NCI-H226 (cell line): ENCODE measurements at regions not wholly inside any gene's neighbourhood (a gene's known extent, or its start where the extent isn't known, plus 50 kb on each side); places are given as distances from the start of the nearest gene placed in this dataset.
"Not testable (repeated sequence)": the region's sequence is repeated elsewhere in the genome, so short reads cannot be mapped to it uniquely, and the experiment has no call there.

Experiments
- DNase-seq: peaks from one replicate; pipeline ENCODE4 v3.0.0-alpha.2; 2015

- not testable (repeated sequence) for DNase-seq
Measured at GRCh38 chr17:30682280-30682679, 142.2 kb downstream of the CRLF3 start.

- not testable (repeated sequence) for DNase-seq
Measured at GRCh38 chr17:30680681-30681080, 143.8 kb downstream of the CRLF3 start.

GRCh38 chr17:30677550-30678249 lies 146.8 kb downstream of the CRLF3 start:
- no peak for DNase-seq

GRCh38 chr17:30675777-30676492 lies 148.6 kb downstream of the CRLF3 start:
- not testable (repeated sequence) for DNase-seq

GRCh38 chr17:30669217-30669649 lies 155.3 kb downstream of the CRLF3 start:
- DNase-seq: not testable (repeated sequence)

GRCh38 chr17:30668360-30669181 lies 155.9 kb downstream of the CRLF3 start:
- not testable (repeated sequence) for DNase-seq

- DNase-seq: peak; percentile 69
Measured at GRCh38 chr17:30667657-30668359, 156.7 kb downstream of the CRLF3 start.

GRCh38 chr17:30666838-30667656 lies 157.4 kb downstream of the CRLF3 start:
- not testable (repeated sequence) for DNase-seq

GRCh38 chr17:30663727-30664455 lies 160.6 kb downstream of the CRLF3 start:
- not testable (repeated sequence) for DNase-seq

GRCh38 chr17:30657148-30657547 lies 167.3 kb downstream of the CRLF3 start:
- not testable (repeated sequence) for DNase-seq

- not testable (repeated sequence) for DNase-seq
Measured at GRCh38 chr17:30653038-30653437, 171.5 kb downstream of the CRLF3 start.

- not testable (repeated sequence) for DNase-seq
Measured at GRCh38 chr17:30650149-30650548, 172.9 kb downstream of the GOSR1 start.

- not testable (repeated sequence) for DNase-seq
Measured at GRCh38 chr17:30648015-30648620, 170.9 kb downstream of the GOSR1 start.

GRCh38 chr17:30645875-30646274 lies 168.7 kb downstream of the GOSR1 start:
- DNase-seq: not testable (repeated sequence)

GRCh38 chr17:30644713-30645112 lies 167.5 kb downstream of the GOSR1 start:
- not testable (repeated sequence) for DNase-seq

GRCh38 chr17:30644287-30644686 lies 167.1 kb downstream of the GOSR1 start:
- DNase-seq: not testable (repeated sequence)

GRCh38 chr17:30641428-30641827 lies 164.2 kb downstream of the GOSR1 start:
- not testable (repeated sequence) for DNase-seq

GRCh38 chr17:30639391-30639790 lies 162.2 kb downstream of the GOSR1 start:
- DNase-seq: not testable (repeated sequence)

GRCh38 chr17:30638968-30639367 lies 161.8 kb downstream of the GOSR1 start:
- not testable (repeated sequence) for DNase-seq

- DNase-seq: not testable (repeated sequence)
Measured at GRCh38 chr17:30631651-30632050, 154.4 kb downstream of the GOSR1 start.
